SK-N-SH (cell line): ENCODE measurements at regions not wholly inside any gene's neighbourhood (a gene's known extent, or its start where the extent isn't known, plus 50 kb on each side); places are given as distances from the start of the nearest gene placed in this dataset.
A peak's percentile ranks its signal among the peaks of the same experiment; 100 is the strongest.

ENCODE experiments used
- CTCF ChIA-PET: fragments of 300-600, 350-600 bp; formaldehyde crosslinking; extraction: SDS; loops from one replicate; lab custom pipeline; 2021; lab: Yijun Ruan, JAX
- POLR2A ChIA-PET: fragments of 350-600 bp; sonication (Branson Sonifier 250); formaldehyde crosslinking; extraction: SDS; loops from one replicate; lab custom pipeline; 2020; ENCODE audit warnings: antibody characterized with exemption, inconsistent platforms; lab: Yijun Ruan, JAX
- DNase-seq: peaks from one replicate; pipeline ENCODE4 v3.0.0; 2012
- H2AFZ ChIP-seq: fragments of 200-600 bp; sonication (generic); 2 replicates; pipeline ENCODE4 v1.8.1; 2016; ENCODE audit warnings: antibody characterized with exemption, mild to moderate bottlenecking, low read depth
- H3F3A ChIP-seq: fragments of 200-600 bp; sonication (generic); replicated peaks from 2 replicates; pipeline ENCODE3; 2016; ENCODE audit warnings: antibody characterized with exemption, mild to moderate bottlenecking; ENCODE audit not compliant: insufficient read depth
- H3K27ac ChIP-seq, 2 experiments: fragments of 200-500 bp in 1 of 2; fragments of 200-600 bp in 1 of 2; sonication (Bioruptor generic) in 1 of 2; sonication (generic), shearing (Covaris generic) in 1 of 2; 2 replicates each; pipeline versions ENCODE4 v1.5.1 to v1.6.1; 2014 to 2016; ENCODE audit warnings: low read depth in 2 of 2, inconsistent platforms in 1 of 2, low read length in 1 of 2, mild to moderate bottlenecking in 1 of 2, mixed read lengths in 1 of 2
- H3K27me3 ChIP-seq: fragments of 200-600 bp; sonication (generic), shearing (Covaris generic); 2 replicates; pipeline ENCODE4 v1.6.1; 2016; ENCODE audit warnings: mixed run types; ENCODE audit not compliant: insufficient read depth
- H3K36me3 ChIP-seq, 2 experiments: fragments of 200-500 bp in 1 of 2; fragments of 200-600 bp in 1 of 2; sonication (Bioruptor generic) in 1 of 2; sonication (generic) in 1 of 2; replicated peaks in 1 of 2; 2 replicates each; pipeline versions ENCODE3 to v1.5.1; 2014 to 2016; ENCODE audit warnings: low read length in 1 of 2, mild to moderate bottlenecking in 1 of 2; ENCODE audit not compliant: insufficient read depth in 2 of 2, control insufficient read depth in 1 of 2
- H3K4me1 ChIP-seq, 2 experiments: fragments of 200-500 bp in 1 of 2; fragments of 200-600 bp in 1 of 2; sonication (Bioruptor generic) in 1 of 2; sonication (generic), shearing (Covaris generic) in 1 of 2; 2 replicates each; pipeline versions ENCODE4 v1.5.1 to v1.6.1; 2014 to 2016; ENCODE audit warnings: low read depth in 1 of 2, low read length in 1 of 2, mixed run types in 1 of 2; ENCODE audit not compliant: insufficient read depth in 2 of 2, control insufficient read depth in 1 of 2
- H3K4me2 ChIP-seq: fragments of 200-600 bp; sonication (generic), shearing (Covaris generic); 2 replicates; pipeline ENCODE4 v1.6.1; 2017; ENCODE audit warnings: mixed run types
- H3K4me3 ChIP-seq, 2 experiments: fragments of 200-500 bp in 1 of 2; fragments of 200-600 bp in 1 of 2; sonication (Bioruptor generic) in 1 of 2; sonication (generic), shearing (Covaris generic) in 1 of 2; 2 replicates each; pipeline versions ENCODE4 v1.5.1 to v1.8.1; 2014 to 2016; ENCODE audit warnings: low read depth in 2 of 2, inconsistent platforms in 1 of 2, low read length in 1 of 2, mild to moderate bottlenecking in 1 of 2, mixed read lengths in 1 of 2, moderate library complexity in 1 of 2
- H3K79me2 ChIP-seq: fragments of 200-600 bp; sonication (generic); 2 replicates; pipeline ENCODE4 v1.8.1; 2017; ENCODE audit warnings: mild to moderate bottlenecking; ENCODE audit not compliant: insufficient read depth
- H3K9ac ChIP-seq: fragments of 200-600 bp; sonication (generic); 2 replicates; pipeline ENCODE4 v1.6.1; 2017; ENCODE audit warnings: mixed run types
- H3K9me2 ChIP-seq: fragments of 200-600 bp; sonication (generic); 2 replicates; pipeline ENCODE4 v1.6.1; 2017; ENCODE audit warnings: mixed run types
- H3K9me3 ChIP-seq: fragments of 200-600 bp; sonication (generic); 2 replicates; pipeline ENCODE4 v1.6.1; 2017; ENCODE audit warnings: mixed run types, mild to moderate bottlenecking, moderate library complexity
- H4K20me1 ChIP-seq: fragments of 200-600 bp; sonication (generic); 2 replicates; pipeline ENCODE4 v1.6.1; 2017; ENCODE audit warnings: mild to moderate bottlenecking, mixed run types; ENCODE audit not compliant: insufficient read depth
- GABPA ChIP-seq: IDR thresholded peaks from 2 replicates; pipeline ENCODE4 v1.4.0; 2012; ENCODE audit warnings: low read depth, mild to moderate bottlenecking
- GATA2 ChIP-seq: sonication (generic); formaldehyde crosslinking; IDR thresholded peaks from 2 replicates; pipeline ENCODE4 v1.5.0; 2020; ENCODE audit warnings: mild to moderate bottlenecking, missing genetic modification reagents
- RAD21 ChIP-seq: IDR thresholded peaks from 2 replicates; pipeline ENCODE4 v1.6.1; 2012; ENCODE audit warnings: mild to moderate bottlenecking, low read length
- RCOR1 ChIP-seq: fragments of 150-350 bp; IDR thresholded peaks from 2 replicates; pipeline ENCODE4 v1.6.1; 2017; ENCODE audit warnings: antibody characterized with exemption, low read length
- RFX5 ChIP-seq: IDR thresholded peaks from 2 replicates; pipeline ENCODE4 v1.6.1; 2012; ENCODE audit warnings: mild to moderate bottlenecking, improper control_type of control experiment, low read length
- SIN3A ChIP-seq: IDR thresholded peaks from 2 replicates; pipeline ENCODE4 v1.6.1; 2012; ENCODE audit warnings: low read depth, mild to moderate bottlenecking, low read length, moderate library complexity, borderline replicate concordance
- YY1 ChIP-seq: IDR thresholded peaks from 2 replicates; pipeline ENCODE4 v1.4.0; 2012; ENCODE audit warnings: low read depth, mild to moderate bottlenecking
- WGBS: methylation state at CpG from one replicate; pipeline ENCODE4 v1.1.6; 2017; ENCODE audit warnings: low lambda C conversion rate; 5-methylcytosine and 5-hydroxymethylcytosine counted together
- TF ChIP-seq, protein P1 (sequence below): fragments of 200-600 bp; sonication (generic); IDR thresholded peaks from 2 replicates; pipeline ENCODE4 v1.6.1; 2017; ENCODE audit warnings: antibody characterized with exemption, mild to moderate bottlenecking, moderate library complexity

DNA sequence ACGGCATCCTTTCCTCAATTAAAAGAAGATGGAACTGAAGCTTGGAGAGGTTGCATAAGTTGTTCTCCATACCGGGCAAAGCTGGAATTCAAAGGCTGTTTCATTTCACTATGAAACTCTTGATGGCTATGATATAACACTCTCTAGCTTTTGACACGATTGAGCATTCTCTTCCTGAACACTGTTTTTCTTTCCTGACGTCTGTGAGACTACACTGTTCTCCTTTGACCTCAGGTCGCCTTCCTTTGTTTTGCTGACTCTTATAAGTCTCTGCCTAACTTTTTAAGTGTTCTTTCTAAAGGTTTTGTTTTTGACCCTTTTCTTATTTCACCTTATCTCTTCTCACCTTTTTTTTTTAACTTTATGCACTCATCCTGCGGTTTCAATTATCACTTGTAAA is 261.8 kb upstream of the LINC00305 start:
- Histone ChIP-seq H3K4me2 (no peak overlapping the region), H3K79me2 (no peaks in the 10 kb centered on the region), H3K9ac (no peak overlapping the region), H4K20me1 (no peaks in the 10 kb centered on the region), H3K27me3 (no peaks in the 10 kb centered on the region), H3K36me3 (no peaks in the 10 kb centered on the region), H3K9me3 (0 out of 2 replicates have a peak, but pooled peaks cover 7% of the 10 kb centered on the region), H2AFZ (no peak overlapping the region), H3K4me3 (no peak overlapping the region), H3F3A (no peaks in the 10 kb centered on the region), H3K27ac (no peak overlapping the region), H3K4me1 (no peaks in the 10 kb centered on the region; a peak in 1 of 4 replicates), H3K9me2 (no peaks in the 10 kb centered on the region)
- POLR2A ChIA-PET = no interaction called here
- WGBS = 42% methylated on average over 6 of the region's 6 CpGs
- TF ChIP-seq RCOR1 (no peak), GATA2 (no peak)
- DNase-seq = no peak
- CTCF ChIA-PET = interaction anchor here (0.5 to 0.9 kb wide), 3 partner anchors 15 to 65 kb away, joined by 3 read pairs; no protein-coding TSS in a partner anchor

DNA sequence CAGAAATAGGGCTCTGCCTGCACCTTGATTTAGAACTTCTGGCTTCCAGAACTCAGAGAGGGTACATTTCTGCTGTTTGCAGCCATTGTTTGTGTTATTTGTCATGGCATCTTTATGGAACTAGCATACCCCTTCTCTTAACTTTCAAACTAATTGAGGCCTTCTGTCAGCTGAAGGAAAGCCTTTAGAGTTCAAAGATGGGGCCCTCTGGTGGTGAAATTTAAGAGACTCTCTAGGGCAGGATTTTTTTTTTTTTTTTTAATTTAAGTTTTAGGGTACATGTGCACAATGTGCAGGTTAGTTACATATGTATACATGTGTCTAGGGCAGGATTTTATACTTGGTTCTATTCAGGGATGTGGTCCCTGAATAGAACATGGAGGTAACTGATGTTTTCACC is 260.6 kb upstream of the LINC00305 start:
- Histone ChIP-seq H3K27ac (no peak overlapping the region), H2AFZ (no peak overlapping the region), H3K4me1 (no peaks in the 10 kb centered on the region; a peak in 1 of 4 replicates), H3K9me2 (no peaks in the 10 kb centered on the region), H4K20me1 (no peaks in the 10 kb centered on the region), H3K9ac (no peak overlapping the region), H3K36me3 (no peaks in the 10 kb centered on the region), H3K4me2 (no peak overlapping the region), H3K9me3 (0 out of 2 replicates have a peak, but pooled peaks cover 7% of the 10 kb centered on the region), H3K79me2 (no peaks in the 10 kb centered on the region), H3K27me3 (no peaks in the 10 kb centered on the region), H3F3A (no peaks in the 10 kb centered on the region), H3K4me3 (no peak overlapping the region)
- TF ChIP-seq YY1 (no peak), RAD21 (peak; percentile 17; the same call in 1 of the 2 replicates)
- TF ChIP-seq, protein P1, sequence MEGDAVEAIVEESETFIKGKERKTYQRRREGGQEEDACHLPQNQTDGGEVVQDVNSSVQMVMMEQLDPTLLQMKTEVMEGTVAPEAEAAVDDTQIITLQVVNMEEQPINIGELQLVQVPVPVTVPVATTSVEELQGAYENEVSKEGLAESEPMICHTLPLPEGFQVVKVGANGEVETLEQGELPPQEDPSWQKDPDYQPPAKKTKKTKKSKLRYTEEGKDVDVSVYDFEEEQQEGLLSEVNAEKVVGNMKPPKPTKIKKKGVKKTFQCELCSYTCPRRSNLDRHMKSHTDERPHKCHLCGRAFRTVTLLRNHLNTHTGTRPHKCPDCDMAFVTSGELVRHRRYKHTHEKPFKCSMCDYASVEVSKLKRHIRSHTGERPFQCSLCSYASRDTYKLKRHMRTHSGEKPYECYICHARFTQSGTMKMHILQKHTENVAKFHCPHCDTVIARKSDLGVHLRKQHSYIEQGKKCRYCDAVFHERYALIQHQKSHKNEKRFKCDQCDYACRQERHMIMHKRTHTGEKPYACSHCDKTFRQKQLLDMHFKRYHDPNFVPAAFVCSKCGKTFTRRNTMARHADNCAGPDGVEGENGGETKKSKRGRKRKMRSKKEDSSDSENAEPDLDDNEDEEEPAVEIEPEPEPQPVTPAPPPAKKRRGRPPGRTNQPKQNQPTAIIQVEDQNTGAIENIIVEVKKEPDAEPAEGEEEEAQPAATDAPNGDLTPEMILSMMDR = peak; percentile 26
- POLR2A ChIA-PET = no interaction called here
- DNase-seq = no peak
- CTCF ChIA-PET = interaction anchor here (0.6 to 1.5 kb wide), 7 partner anchors 8 to 898 kb away, joined by 3 to 6 read pairs (median 4); no protein-coding TSS in a partner anchor

DNA sequence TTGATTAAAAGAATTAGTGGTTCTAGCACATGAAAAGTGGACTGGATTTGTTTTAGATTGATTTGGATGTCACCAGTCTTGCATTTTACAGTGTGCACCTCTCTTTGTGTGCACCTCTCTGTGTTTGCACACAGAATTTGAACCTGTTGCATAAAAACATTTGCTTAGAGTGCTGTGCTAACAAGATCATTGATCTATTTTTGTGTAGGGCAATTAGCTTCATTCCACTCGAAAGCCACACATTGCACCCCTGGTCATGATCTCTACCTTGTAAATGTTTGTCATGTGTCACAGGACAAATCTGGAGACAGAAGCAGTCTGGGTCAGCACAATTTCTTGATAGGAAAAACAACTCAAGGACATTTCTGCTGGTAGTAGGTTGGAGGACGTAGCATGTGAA is 258.7 kb upstream of the LINC00305 start:
- TF ChIP-seq RAD21 (no peak), GABPA (no peak), SIN3A (no peak), RFX5 (no peak)
- CTCF ChIA-PET = no interaction called here
- no peak overlapping the region for H3K9ac ChIP-seq
- POLR2A ChIA-PET = no interaction called here
- H3K9me3 ChIP-seq = 0 out of 2 replicates have a peak, but pooled peaks cover 7% of the 10 kb centered on the region
- H3K4me2 ChIP-seq = no peak overlapping the region
- no peak overlapping the region for H2AFZ ChIP-seq
- H3K27ac ChIP-seq = no peak overlapping the region
- no peak overlapping the region for H3K4me3 ChIP-seq
- H3K27me3 ChIP-seq = no peaks in the 10 kb centered on the region
- no peaks in the 10 kb centered on the region for H4K20me1 ChIP-seq
- no peaks in the 10 kb centered on the region for H3K79me2 ChIP-seq
- no peaks in the 10 kb centered on the region for H3F3A ChIP-seq
- H3K36me3 ChIP-seq = no peaks in the 10 kb centered on the region
- no peak for DNase-seq
- H3K9me2 ChIP-seq = no peaks in the 10 kb centered on the region
- H3K4me1 ChIP-seq = no peaks in the 10 kb centered on the region; a peak in 1 of 4 replicates
- WGBS = 18% methylated on average over 2 of the region's 2 CpGs
